AG04449 (cell line): ENCODE measurements at regions not wholly inside any gene's neighbourhood (a gene's known extent, or its start where the extent isn't known, plus 50 kb on each side); places are given as distances from the start of the nearest gene placed in this dataset.

Source experiments
- CTCF ChIA-PET: fragments of 350-600 bp; formaldehyde crosslinking; extraction: SDS; loops from one replicate; lab custom pipeline; 2021; ENCODE audit warnings: antibody characterized with exemption; lab: Yijun Ruan, JAX
- POLR2A ChIA-PET: fragments of 400-600, 350-600 bp; formaldehyde crosslinking; extraction: SDS; loops from one replicate; lab custom pipeline; 2020; ENCODE audit warnings: antibody characterized with exemption, inconsistent platforms; lab: Yijun Ruan, JAX
- DNase-seq: peaks from one replicate; pipeline ENCODE4 v3.0.0-alpha.2; 2010; ENCODE audit warnings: low read depth, low spot score
- H3K4me3 ChIP-seq: 2 replicates; pipeline ENCODE4 v1.5.1; 2011; ENCODE audit warnings: low read depth, mild to moderate bottlenecking, control low read depth, low read length
- CTCF ChIP-seq: IDR thresholded peaks from one replicate; pipeline ENCODE4 v1.5.1; 2011; ENCODE audit warnings: mild to moderate bottlenecking, moderate library complexity, low read length, control low read depth, inconsistent platforms; ENCODE audit not compliant: insufficient read depth; ENCODE audit errors: missing control alignments

- CTCF ChIA-PET, result no interaction called here
- no peak overlapping the region for H3K4me3 ChIP-seq
- POLR2A ChIA-PET, result no interaction called here
- no peak for TF ChIP-seq CTCF
- no peak for DNase-seq
Observed at GRCh38 chr6:55968926-55969325, 93.5 kb upstream of the BMP5 start.

- POLR2A ChIA-PET, result no interaction called here
- H3K4me3 ChIP-seq, result no peak overlapping the region
- CTCF ChIA-PET, result interaction anchor here (1.4 kb wide), 1 partner anchor 329 kb away, joined by 3 read pairs; no protein-coding TSS in a partner anchor
- DNase-seq, result no peak
- TF ChIP-seq CTCF, result no peak
Observed at GRCh38 chr6:55964136-55964535, 88.7 kb upstream of the BMP5 start.

- CTCF ChIA-PET, result interaction anchor here (1.2 to 1.4 kb wide), 2 partner anchors 329 to 335 kb away, joined by 3 read pairs; no protein-coding TSS in a partner anchor
- DNase-seq, result no peak
- no peak overlapping the region for H3K4me3 ChIP-seq
- TF ChIP-seq CTCF, result peak; percentile 32
- POLR2A ChIA-PET, result no interaction called here
Observed at GRCh38 chr6:55963301-55963700, 87.9 kb upstream of the BMP5 start.

GRCh38 chr6:55960344-55960743 is 85.0 kb upstream of the BMP5 start:
- ChIA-PET CTCF (no interaction called here), POLR2A (no interaction called here)
- no peak overlapping the region for H3K4me3 ChIP-seq
- no peak for TF ChIP-seq CTCF
- no peak for DNase-seq

- DNase-seq, result no peak
- no peak overlapping the region for H3K4me3 ChIP-seq
- CTCF ChIA-PET, result interaction anchor here (1.8 to 2.7 kb wide), 2 partner anchors 10 to 682 kb away, joined by 5 to 6 read pairs; no protein-coding TSS in a partner anchor
- POLR2A ChIA-PET, result no interaction called here
- no peak for TF ChIP-seq CTCF
Observed at GRCh38 chr6:55958790-55959189, 83.4 kb upstream of the BMP5 start.

GRCh38 chr6:55957961-55958422 is 82.6 kb upstream of the BMP5 start:
- no peak overlapping the region for H3K4me3 ChIP-seq
- POLR2A ChIA-PET, result no interaction called here
- no peak for TF ChIP-seq CTCF
- CTCF ChIA-PET, result interaction anchor here (1.8 to 4.3 kb wide), 4 partner anchors 9 to 681 kb away, joined by 5 to 45 read pairs (median 6); no protein-coding TSS in a partner anchor
- DNase-seq, result no peak
